OCI-LY1 (cell line): ENCODE measurements at regions not wholly inside any gene's neighbourhood (a gene's known extent, or its start where the extent isn't known, plus 50 kb on each side); places are given as distances from the start of the nearest gene placed in this dataset.

Experiments used
- H2AFZ ChIP-seq: fragments of 200-600 bp; sonication (generic), shearing (Covaris generic); 2 replicates; pipeline ENCODE4 v1.6.0; 2014; ENCODE audit warnings: antibody characterized with exemption, mild to moderate bottlenecking, low read length
- H3F3A ChIP-seq: fragments of 200-600 bp; sonication (generic), shearing (Covaris generic); 2 replicates; pipeline ENCODE4 v1.6.0; 2014; ENCODE audit warnings: mild to moderate bottlenecking, antibody characterized with exemption, low read length, moderate library complexity; ENCODE audit not compliant: insufficient read depth
- H3K27ac ChIP-seq: fragments of 200-600 bp; sonication (generic); 2 replicates; pipeline ENCODE4 v1.5.1; 2014; ENCODE audit warnings: low read length, mixed run types, mild to moderate bottlenecking, low read depth; ENCODE audit not compliant: poor library complexity, severe bottlenecking
- H3K27me3 ChIP-seq: fragments of 200-600 bp; sonication (generic); 2 replicates; pipeline ENCODE4 v1.6.0; 2014; ENCODE audit warnings: antibody characterized with exemption, mild to moderate bottlenecking, low read length, moderate library complexity; ENCODE audit not compliant: insufficient read depth
- H3K36me3 ChIP-seq: fragments of 200-600 bp; sonication (generic); 2 replicates; pipeline ENCODE4 v1.6.1; 2014; ENCODE audit warnings: mild to moderate bottlenecking, antibody characterized with exemption, low read length, moderate library complexity, mixed read lengths; ENCODE audit not compliant: insufficient read depth
- H3K4me1 ChIP-seq: fragments of 200-600 bp; sonication (generic); 2 replicates; pipeline ENCODE4 v1.5.1; 2014; ENCODE audit warnings: mild to moderate bottlenecking, low read length, moderate library complexity; ENCODE audit not compliant: insufficient read depth, severe bottlenecking
- H3K4me2 ChIP-seq: fragments of 200-600 bp; sonication (generic), shearing (Covaris generic); 2 replicates; pipeline ENCODE4 v1.6.1; 2014; ENCODE audit warnings: low read length
- H3K4me3 ChIP-seq: fragments of 200-600 bp; sonication (generic); 2 replicates; pipeline ENCODE4 v1.5.1; 2014; ENCODE audit warnings: low read length, low read depth, mild to moderate bottlenecking, mixed read lengths; ENCODE audit not compliant: poor library complexity, severe bottlenecking
- H3K79me2 ChIP-seq: fragments of 200-600 bp; shearing (Covaris generic); 2 replicates; pipeline ENCODE4 v1.6.1; 2016; ENCODE audit warnings: mixed run types, low read length, mixed read lengths; ENCODE audit not compliant: insufficient read depth
- H3K9ac ChIP-seq: fragments of 200-600 bp; sonication (generic), shearing (Covaris generic); 2 replicates; pipeline ENCODE4 v1.6.1; 2014; ENCODE audit warnings: mild to moderate bottlenecking, low read length, mixed read lengths
- H3K9me2 ChIP-seq: fragments of 200-600 bp; sonication (generic), shearing (Covaris generic); 2 replicates; pipeline ENCODE4 v1.6.1; 2014; ENCODE audit warnings: low read depth, mild to moderate bottlenecking, low read length, mixed read lengths
- H3K9me3 ChIP-seq: fragments of 200-600 bp; shearing (Covaris generic); 2 replicates; pipeline ENCODE4 v1.6.1; 2014; ENCODE audit warnings: low read length, mixed read lengths
- H4K20me1 ChIP-seq: fragments of 200-600 bp; sonication (generic), shearing (Covaris generic); 2 replicates; pipeline ENCODE4 v1.6.0; 2016; ENCODE audit warnings: mild to moderate bottlenecking, low read length; ENCODE audit not compliant: insufficient read depth
- EZH2 ChIP-seq: fragments of 200-600 bp; sonication (generic), shearing (Covaris generic); IDR thresholded peaks from 2 replicates; pipeline ENCODE4 v1.8.0; 2017; ENCODE audit warnings: borderline replicate concordance, mixed run types, mild to moderate bottlenecking, antibody characterized with exemption, low read length, moderate library complexity, mixed read lengths
- TF ChIP-seq, protein P1 (sequence below): fragments of 200-600 bp; sonication (generic), shearing (Covaris generic); IDR thresholded peaks from 2 replicates; pipeline ENCODE4 v1.5.1; 2017; ENCODE audit warnings: mild to moderate bottlenecking, antibody characterized with exemption, low read length, moderate library complexity, mixed read lengths

- H3K4me2 ChIP-seq: no peak overlapping the region
- no peaks in the 10 kb centered on the region for H3F3A ChIP-seq
- no peaks in the 10 kb centered on the region for H3K9me3 ChIP-seq
- H2AFZ ChIP-seq: no peak overlapping the region
- no peaks in the 10 kb centered on the region for H3K36me3 ChIP-seq
- TF ChIP-seq, protein P1, sequence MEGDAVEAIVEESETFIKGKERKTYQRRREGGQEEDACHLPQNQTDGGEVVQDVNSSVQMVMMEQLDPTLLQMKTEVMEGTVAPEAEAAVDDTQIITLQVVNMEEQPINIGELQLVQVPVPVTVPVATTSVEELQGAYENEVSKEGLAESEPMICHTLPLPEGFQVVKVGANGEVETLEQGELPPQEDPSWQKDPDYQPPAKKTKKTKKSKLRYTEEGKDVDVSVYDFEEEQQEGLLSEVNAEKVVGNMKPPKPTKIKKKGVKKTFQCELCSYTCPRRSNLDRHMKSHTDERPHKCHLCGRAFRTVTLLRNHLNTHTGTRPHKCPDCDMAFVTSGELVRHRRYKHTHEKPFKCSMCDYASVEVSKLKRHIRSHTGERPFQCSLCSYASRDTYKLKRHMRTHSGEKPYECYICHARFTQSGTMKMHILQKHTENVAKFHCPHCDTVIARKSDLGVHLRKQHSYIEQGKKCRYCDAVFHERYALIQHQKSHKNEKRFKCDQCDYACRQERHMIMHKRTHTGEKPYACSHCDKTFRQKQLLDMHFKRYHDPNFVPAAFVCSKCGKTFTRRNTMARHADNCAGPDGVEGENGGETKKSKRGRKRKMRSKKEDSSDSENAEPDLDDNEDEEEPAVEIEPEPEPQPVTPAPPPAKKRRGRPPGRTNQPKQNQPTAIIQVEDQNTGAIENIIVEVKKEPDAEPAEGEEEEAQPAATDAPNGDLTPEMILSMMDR: no peak
- no peak for TF ChIP-seq EZH2
- no peaks in the 10 kb centered on the region for H3K9me2 ChIP-seq
- no peaks in the 10 kb centered on the region for H3K4me1 ChIP-seq
- no peak overlapping the region for H3K27ac ChIP-seq
- H3K27me3 ChIP-seq: no peaks in the 10 kb centered on the region
- H3K9ac ChIP-seq: no peak overlapping the region
- H3K79me2 ChIP-seq: no peaks in the 10 kb centered on the region
- H4K20me1 ChIP-seq: no peaks in the 10 kb centered on the region
- no peak overlapping the region for H3K4me3 ChIP-seq
These were observed 669.4 kb downstream of the CPS1 start for GRCh38 chr2:211225784-211226183.

DNA sequence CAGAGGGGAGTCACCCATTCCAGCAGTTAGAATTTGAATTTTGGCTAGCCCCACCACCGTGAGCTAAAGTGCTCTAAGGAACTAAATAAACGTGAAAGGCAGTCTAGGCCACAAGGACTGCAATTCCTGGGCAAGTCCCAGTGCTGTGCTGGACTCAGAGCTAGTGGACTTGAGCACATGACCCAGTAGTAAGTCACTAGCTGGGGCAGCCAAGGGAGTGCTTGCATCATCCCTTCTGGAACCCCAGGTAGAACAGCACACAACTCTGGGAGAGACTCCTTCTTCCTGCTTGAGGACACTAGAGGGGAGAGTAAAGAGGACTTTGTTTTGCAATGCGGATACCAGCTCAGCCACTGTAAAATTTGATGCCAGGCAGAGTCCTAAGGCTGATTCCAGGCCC lies 672.2 kb downstream of the CPS1 start:
- Histone ChIP-seq H4K20me1 (no peaks in the 10 kb centered on the region), H3K27me3 (no peaks in the 10 kb centered on the region), H3K9ac (no peak overlapping the region), H3K4me3 (no peak overlapping the region), H3K4me1 (no peaks in the 10 kb centered on the region), H3K9me3 (no peaks in the 10 kb centered on the region), H3K27ac (no peak overlapping the region), H3K4me2 (no peak overlapping the region), H3K36me3 (no peaks in the 10 kb centered on the region), H3F3A (no peaks in the 10 kb centered on the region), H3K79me2 (no peaks in the 10 kb centered on the region), H3K9me2 (no peaks in the 10 kb centered on the region), H2AFZ (no peak overlapping the region)
- TF ChIP-seq, protein P1: no peak
- TF ChIP-seq EZH2: no peak

- peaks cover 7% of the 10 kb centered on the region for H3K4me1 ChIP-seq
- no peaks in the 10 kb centered on the region for H3K9me2 ChIP-seq
- H2AFZ ChIP-seq: no peak overlapping the region
- no peak overlapping the region for H3K4me3 ChIP-seq
- H3K79me2 ChIP-seq: no peaks in the 10 kb centered on the region
- H3K9me3 ChIP-seq: no peaks in the 10 kb centered on the region
- TF ChIP-seq, protein P1: no peak
- TF ChIP-seq EZH2: no peak
- no peaks in the 10 kb centered on the region; the same call in 1 of the 2 replicates for H3K36me3 ChIP-seq
- H3K27me3 ChIP-seq: no peaks in the 10 kb centered on the region
- H3F3A ChIP-seq: no peaks in the 10 kb centered on the region
- no peak overlapping the region for H3K4me2 ChIP-seq
- no peaks in the 10 kb centered on the region for H4K20me1 ChIP-seq
- no peak overlapping the region for H3K9ac ChIP-seq
- no peak overlapping the region for H3K27ac ChIP-seq
These were observed 681.3 kb downstream of the CPS1 start for GRCh38 chr2:211237586-211238275.
